ENCODE measurements at regions not wholly inside any gene's neighbourhood (a gene's known extent, or its start where the extent isn't known, plus 50 kb on each side); places are given as distances from the start of the nearest gene placed in this dataset.

DNA sequence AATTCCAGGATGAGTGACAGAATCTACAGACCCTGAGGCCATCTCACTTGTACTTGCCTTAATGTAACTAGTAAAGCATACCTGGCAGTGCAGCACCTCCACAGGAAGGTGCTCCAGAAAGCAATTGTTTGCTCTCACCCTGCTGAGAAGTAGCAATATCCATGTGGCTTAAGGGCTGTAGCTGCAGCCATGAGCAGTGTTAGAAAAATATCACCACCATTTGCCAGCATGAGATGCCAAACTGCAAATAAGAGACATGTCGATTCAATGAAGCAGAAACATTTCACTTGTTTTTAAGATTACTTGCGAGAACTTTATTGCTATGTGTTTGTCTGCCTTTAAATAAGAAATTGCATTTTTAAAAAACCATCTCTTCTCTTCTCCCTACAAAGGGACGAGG is 151.5 kb downstream of the PRL start:
- Mint-ChIP-seq H3K9me3 (peaks cover 0 to 6% (median under 1%) of the 10 kb centered on the region in 6 donors), H3K4me3 (no peak overlapping the region), H3K27me3 (ENCODE audit: low read depth in 3 of 3) (peaks cover 2 to 13% (median 8%) of the 10 kb centered on the region in 3 donors), H3K36me3 (no peaks in the 10 kb centered on the region), H3K27ac (no peak overlapping the region), H3K4me1 (peaks cover 13 to 18% of the 10 kb centered on the region in 2 donors)
- DNase-seq: no peak

DNA sequence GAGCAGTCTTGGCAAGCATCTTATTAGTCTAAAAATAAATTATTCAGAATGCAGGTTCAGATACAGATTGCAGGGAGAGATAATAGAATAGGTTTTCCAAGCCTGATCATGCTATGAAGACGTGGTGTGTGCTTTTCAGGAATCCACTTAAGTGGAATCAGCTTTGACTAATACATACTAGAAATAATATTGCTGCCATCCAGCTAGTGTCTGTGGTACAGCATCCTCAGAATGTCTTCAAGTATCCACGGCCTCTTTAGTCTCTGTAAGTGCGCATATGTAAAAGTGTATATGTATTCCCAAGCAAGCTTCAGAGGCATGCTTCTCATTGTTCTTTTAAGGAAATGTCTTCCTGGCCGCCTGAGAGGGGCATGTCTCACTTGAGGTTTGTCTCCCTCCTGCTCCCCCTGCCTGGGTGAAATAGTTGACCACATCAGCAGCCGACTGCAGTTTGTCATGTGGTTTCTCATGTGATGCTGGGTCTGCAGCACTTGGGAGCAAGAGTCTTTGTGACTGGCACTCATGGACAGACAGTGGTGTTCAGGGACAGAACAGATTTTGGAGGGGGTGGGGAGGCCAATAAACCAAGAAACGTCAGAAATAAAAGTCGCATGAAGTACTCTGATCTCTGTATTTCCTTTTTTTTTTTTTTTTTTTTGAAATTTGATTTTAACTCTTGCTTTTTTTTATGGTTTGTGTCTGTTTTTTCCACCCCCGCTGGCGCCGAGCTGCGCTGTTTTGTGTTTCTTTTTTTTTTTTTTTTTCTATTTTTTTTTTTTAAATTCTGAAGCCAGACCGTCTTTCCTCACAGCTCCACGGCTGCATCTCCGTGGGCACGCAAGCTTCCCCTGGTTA is 150.8 kb downstream of the PRL start:
- Mint-ChIP-seq H3K27ac (no peak overlapping the region), H3K36me3 (no peaks in the 10 kb centered on the region), H3K9me3 (peaks cover 0 to 6% (median under 1%) of the 10 kb centered on the region in 6 donors), H3K4me1 (peaks cover 13 to 18% of the 10 kb centered on the region in 2 donors), H3K27me3 (ENCODE audit: low read depth in 3 of 3) (peaks cover 2 to 13% (median 8%) of the 10 kb centered on the region in 3 donors), H3K4me3 (peak overlapping the region; percentile 9 to 70 (median 58))
- DNase-seq: peak; percentile 4 to 9 (median 7)

DNA sequence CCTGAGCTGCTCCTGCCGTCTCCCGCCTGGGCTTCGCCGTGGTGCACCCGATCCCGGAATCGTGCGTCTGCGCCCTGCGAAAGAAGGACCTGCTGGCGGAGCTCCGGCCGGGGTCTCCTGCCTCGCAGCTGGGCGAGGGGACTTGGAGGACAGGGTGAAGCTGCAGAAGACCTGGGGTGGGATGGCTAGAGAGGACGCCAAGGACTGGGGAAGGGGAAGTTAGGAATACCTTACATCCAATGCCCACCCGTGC is 150.2 kb downstream of the PRL start:
- Mint-ChIP-seq H3K36me3 (no peaks in the 10 kb centered on the region), H3K4me3 (peak overlapping the region in 3 of 5 donors; percentile 31 to 68 (median 53)), H3K9me3 (peaks cover 0 to 6% (median under 1%) of the 10 kb centered on the region in 6 donors), H3K27ac (no peak overlapping the region), H3K27me3 (ENCODE audit: low read depth in 3 of 3) (peaks cover 2 to 13% (median 8%) of the 10 kb centered on the region in 3 donors), H3K4me1 (peaks cover 13 to 18% of the 10 kb centered on the region in 2 donors)
- no peak for DNase-seq

DNA sequence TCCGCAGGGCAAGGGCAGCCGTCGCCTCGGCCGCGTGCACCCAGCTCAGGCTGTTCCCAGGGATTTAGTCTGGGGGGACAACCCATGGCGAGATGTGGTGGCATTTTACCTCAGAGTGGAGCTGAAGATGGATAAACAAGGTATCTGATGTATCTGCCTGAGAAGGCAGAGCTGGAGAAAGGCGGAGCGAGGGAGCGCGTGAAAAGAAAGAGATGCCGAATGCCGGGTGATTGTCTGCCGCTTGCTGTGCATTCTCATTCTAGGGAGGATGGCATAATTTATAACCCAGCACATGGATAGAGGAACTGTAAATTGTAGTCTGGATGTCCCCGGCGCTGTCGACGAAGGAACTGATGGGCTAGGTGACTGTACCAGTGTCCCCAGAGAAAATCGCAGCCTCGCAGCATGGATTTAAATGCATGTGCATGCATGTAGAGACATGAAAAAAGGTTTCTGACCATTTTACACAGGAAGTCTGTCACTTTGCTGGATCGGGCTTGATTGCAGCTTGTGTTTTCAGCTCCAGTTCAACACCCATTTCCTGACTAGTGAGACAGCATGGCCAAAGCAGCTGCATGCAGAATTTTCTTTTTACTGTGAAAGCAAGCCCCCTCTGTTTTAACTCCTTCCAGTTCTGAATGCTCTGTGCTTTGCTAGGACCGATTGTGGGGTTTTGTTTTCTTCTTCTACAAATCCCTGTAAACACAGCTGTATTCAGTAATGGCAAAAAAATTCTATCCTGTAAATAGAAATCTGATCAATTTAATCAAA is 149.7 kb downstream of the PRL start:
- peak in 1 of 3 donors; percentile 1 for DNase-seq
- Mint-ChIP-seq H3K27me3 (ENCODE audit: low read depth in 3 of 3) (peaks cover 2 to 14% (median 8%) of the 10 kb centered on the region in 3 donors), H3K4me3 (peak overlapping the region; percentile 43 to 68 (median 54)), H3K4me1 (peaks cover 13 to 18% of the 10 kb centered on the region in 2 donors), H3K9me3 (peaks cover 0 to 6% (median under 1%) of the 10 kb centered on the region in 6 donors), H3K36me3 (no peaks in the 10 kb centered on the region), H3K27ac (no peak overlapping the region)

DNA sequence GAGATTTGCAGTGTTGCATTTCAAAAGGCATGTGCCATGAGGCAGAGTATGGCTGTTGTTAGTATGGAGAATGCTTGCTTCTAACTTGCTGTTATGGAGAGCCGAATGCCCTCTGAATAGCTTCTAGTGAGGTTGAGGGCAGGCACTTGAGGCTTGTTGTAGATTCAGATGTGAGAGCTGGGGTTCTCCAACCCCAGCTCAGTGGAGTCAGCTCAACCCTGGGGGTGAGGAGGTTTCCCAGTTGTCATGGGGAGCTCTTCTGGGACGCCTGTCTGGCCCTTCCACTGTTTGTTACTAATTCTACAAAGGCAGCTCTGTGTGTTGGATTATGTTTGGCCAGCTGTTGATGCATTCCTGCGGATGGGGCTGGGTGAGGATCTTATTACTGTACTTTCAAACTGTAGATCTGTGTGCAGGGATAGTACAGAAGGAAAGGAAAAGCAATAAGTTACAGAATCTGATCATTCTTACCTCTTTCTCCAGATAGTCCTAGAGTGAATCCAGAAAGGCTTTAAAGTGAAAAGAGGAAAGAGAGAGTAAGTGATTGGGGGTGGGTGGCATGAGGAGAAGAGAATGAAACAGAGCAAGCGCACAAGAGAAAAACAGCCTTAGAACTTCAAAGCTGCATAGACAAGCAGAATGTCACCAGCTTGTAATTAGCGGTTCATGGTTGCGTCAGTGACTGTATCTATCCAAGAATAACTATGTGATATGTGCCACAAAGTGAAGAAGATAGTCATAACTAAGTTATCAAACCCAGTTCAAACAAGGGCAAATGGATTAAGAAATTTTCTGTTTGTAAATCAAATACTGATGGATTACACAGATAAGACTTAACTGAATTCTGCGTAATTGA is 148.7 kb downstream of the PRL start:
- H3K27ac Mint-ChIP-seq: no peak overlapping the region
- H3K36me3 Mint-ChIP-seq: no peaks in the 10 kb centered on the region
- no peak for DNase-seq
- no peak overlapping the region for H3K4me3 Mint-ChIP-seq
- H3K27me3 Mint-ChIP-seq (ENCODE audit: low read depth in 3 of 3): peaks cover 4 to 15% (median 8%) of the 10 kb centered on the region in 3 donors
- H3K9me3 Mint-ChIP-seq: peaks cover 0 to 6% (median 0%) of the 10 kb centered on the region in 6 donors
- H3K4me1 Mint-ChIP-seq: peaks cover 13 to 18% of the 10 kb centered on the region in 2 donors

DNA sequence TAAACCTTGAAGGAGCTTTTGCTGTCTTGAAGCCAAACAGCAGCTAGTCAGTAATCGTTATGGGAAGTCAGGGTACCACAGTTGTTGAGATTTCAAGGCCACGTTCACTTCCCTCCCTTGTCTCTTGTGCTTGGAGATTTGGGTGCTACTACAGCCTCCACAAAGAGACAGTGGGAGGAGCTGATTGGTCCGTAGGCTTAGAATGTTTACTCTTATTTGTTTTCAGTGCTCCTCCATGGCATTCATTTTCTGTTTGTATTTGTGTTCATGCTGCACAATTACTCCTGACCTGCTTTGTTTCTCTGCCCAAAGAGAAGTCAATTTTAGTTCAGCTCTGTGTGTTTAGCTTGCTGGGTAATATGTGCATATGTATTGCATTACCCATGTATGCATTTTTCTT is 147.7 kb downstream of the PRL start:
- Mint-ChIP-seq H3K27me3 (ENCODE audit: low read depth in 3 of 3) (peaks cover 4 to 15% (median 8%) of the 10 kb centered on the region in 3 donors), H3K4me3 (no peak overlapping the region), H3K27ac (no peak overlapping the region), H3K36me3 (no peaks in the 10 kb centered on the region), H3K4me1 (peaks cover 13 to 18% of the 10 kb centered on the region in 2 donors), H3K9me3 (peaks cover 0 to 6% (median 0%) of the 10 kb centered on the region in 6 donors)
- no peak for DNase-seq

DNA sequence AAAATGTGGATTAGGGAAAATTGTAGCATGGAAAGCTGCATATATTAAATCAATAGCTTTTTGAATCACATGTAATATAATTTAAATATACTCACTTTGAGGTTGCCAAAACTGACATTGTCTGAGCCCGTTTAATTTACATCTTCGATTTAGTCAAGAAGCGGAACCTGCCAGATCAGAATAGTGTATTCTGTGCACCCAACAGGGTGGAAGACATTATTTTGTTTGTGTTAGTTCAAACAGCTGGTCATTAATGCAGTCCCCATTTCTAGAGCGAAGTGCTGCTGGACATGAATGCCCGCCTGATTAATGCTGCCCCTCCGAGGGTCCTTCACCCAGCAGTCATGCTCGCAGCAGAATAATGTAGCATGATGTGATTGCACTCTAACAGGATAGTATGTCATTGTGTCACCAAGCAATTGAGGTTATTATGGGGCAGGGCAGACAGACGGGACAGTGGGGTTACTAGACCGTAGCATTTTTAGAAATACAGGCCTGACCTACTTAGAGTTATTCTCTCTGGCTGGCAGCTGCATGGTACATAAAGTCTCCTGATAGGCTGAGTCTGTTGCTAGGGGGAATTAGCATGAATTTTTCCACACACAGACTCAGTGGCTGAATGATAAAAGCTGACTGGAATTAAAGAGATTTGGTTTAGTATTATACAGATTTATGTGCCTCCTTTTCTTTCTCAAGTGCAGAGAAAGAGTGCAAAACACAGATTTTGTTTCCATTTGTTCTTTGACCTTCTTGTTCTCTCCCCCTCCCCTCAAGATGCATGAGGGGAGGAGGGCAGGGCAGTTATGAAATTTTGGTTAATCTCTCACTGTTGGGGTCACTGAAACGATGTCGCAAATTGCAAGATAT is 147.1 kb downstream of the PRL start:
- no peaks in the 10 kb centered on the region for H3K36me3 Mint-ChIP-seq
- H3K4me3 Mint-ChIP-seq: no peak overlapping the region
- peaks cover 13 to 18% of the 10 kb centered on the region in 2 donors for H3K4me1 Mint-ChIP-seq
- no peak overlapping the region for H3K27ac Mint-ChIP-seq
- peaks cover 4 to 15% (median 8%) of the 10 kb centered on the region in 3 donors for H3K27me3 Mint-ChIP-seq (ENCODE audit: low read depth in 3 of 3)
- H3K9me3 Mint-ChIP-seq: peaks cover 0 to 3% (median 0%) of the 10 kb centered on the region in 6 donors
- no peak for DNase-seq

DNA sequence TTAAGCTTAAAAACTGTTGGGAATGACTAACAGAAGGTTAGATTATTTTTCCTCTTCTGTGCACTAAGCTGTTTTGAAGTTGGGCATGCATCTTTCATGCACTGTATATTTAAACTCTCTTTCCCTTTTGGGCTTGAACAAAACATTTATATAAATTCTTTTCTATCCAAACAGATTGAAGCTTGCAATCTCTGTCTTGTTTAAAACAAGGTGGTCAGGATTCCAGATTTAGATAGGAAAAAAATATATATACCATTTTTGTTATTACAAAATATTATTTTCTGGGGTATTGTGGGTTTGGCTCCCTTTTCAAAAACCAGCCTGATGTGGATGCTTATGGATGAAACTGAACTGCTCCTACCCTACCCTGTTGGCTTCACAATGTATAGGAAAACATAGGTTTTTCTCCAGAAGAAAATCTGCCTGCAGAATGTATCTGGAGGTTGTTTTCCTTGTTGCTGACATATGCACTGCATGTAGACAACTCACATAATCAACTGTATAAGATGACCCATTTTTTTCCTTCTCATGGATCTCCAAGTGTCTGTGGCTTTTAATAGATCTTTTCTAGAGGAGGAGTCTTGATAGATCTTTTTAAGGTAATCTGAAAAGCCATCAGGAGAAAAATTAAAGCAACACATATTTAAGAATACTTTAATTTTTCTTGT is 146.3 kb downstream of the PRL start:
- Mint-ChIP-seq H3K36me3 (no peaks in the 10 kb centered on the region), H3K27me3 (ENCODE audit: low read depth in 3 of 3) (peaks cover 4 to 13% (median 8%) of the 10 kb centered on the region in 3 donors), H3K9me3 (peaks cover 0 to 3% (median 0%) of the 10 kb centered on the region in 6 donors), H3K4me3 (no peak overlapping the region), H3K27ac (no peak overlapping the region), H3K4me1 (peaks cover 13 to 18% of the 10 kb centered on the region in 2 donors)
- no peak for DNase-seq

DNA sequence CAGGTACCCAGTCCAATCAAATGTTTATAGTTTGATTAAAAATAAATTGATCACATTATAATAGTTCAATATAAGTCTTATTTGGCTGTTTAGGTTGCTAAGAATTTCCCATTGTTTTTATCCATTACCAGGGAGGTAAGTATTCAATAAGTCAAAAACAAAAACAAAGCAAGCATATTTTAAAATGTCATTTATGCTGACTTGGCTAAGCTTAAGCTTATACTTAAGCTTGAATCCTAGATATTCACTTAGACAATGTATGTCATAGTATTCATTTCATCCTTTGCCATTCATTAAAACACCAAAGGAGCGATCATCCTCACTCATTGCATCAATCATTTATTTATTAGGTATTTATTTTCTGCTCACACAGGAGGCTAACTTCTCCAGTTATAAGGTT is 144.9 kb downstream of the PRL start:
- no peak for DNase-seq
- Mint-ChIP-seq H3K36me3 (no peaks in the 10 kb centered on the region), H3K9me3 (peaks cover 0 to 4% (median 0%) of the 10 kb centered on the region in 6 donors), H3K4me1 (peaks cover 8% of the 10 kb centered on the region in 2 donors), H3K27ac (no peak overlapping the region), H3K27me3 (ENCODE audit: low read depth in 3 of 3) (peaks cover 2 to 7% (median 5%) of the 10 kb centered on the region in 3 donors), H3K4me3 (no peak overlapping the region)

DNA sequence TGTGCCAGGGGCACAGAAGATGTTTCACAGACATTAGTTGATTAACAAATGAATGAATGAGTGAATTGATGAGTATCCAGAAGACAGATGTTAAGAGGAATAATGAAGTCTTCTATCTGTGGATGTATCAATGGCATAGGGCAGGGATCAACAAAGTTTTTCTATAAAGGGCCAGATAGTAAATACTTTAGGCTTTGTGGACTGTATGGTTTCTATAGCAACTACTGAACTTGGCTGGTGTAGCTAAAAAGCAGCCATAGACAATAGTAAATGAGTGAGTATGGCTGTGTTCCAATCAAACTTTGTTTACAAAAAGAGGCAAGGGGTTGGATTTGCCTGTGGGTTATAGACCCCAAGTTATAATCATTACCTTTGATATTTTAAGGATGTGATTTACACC is 144.0 kb downstream of the PRL start:
- Mint-ChIP-seq H3K4me3 (no peak overlapping the region), H3K4me1 (peaks cover 0 to 2% of the 10 kb centered on the region in 2 donors), H3K36me3 (no peaks in the 10 kb centered on the region), H3K9me3 (peaks cover 0 to 4% (median 0%) of the 10 kb centered on the region in 6 donors), H3K27ac (no peak overlapping the region), H3K27me3 (ENCODE audit: low read depth in 3 of 3) (peaks cover 2 to 5% (median 2%) of the 10 kb centered on the region in 3 donors)
- DNase-seq: no peak

DNA sequence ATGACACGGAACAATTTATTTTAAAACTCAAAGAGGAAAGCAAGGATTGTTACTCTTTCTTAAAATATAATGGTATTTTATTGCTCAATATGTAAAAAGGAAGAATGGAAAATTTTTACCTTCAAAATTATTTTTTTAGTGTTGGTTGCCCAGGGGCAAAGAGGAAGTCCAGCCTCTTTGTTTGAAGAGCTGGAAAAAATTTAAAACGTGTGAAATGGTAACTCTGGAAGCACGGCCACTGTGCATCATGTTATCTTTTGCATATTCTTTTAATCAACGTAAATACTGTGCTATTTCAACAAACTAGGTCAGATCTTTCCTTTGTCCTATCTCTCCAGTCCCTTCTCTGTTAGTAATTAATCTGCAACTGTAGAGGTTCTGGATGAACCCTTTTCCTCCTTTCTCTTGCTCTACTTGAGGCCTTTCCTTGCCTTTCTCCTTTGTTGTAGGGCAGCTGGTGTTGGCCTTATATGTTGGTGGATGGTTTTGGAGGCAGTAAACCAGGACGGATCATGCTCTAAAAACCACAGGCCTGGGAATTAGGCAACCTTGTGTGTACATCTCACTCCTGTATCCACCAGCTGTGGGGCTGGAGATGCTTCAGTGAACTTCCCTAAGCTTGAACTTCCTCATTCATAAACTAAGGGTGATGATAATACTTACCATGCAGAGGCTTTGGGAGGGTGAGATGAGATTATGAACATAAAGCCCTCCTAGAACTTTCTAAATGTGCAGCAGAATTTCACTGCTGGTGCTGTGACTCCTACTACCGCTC is 143.3 kb downstream of the PRL start:
- Mint-ChIP-seq H3K9me3 (peaks cover 0 to 4% (median 0%) of the 10 kb centered on the region in 6 donors), H3K27ac (no peak overlapping the region), H3K4me1 (no peaks in the 10 kb centered on the region), H3K27me3 (ENCODE audit: low read depth in 3 of 3) (peaks cover 1 to 4% (median 2%) of the 10 kb centered on the region in 3 donors), H3K4me3 (no peak overlapping the region), H3K36me3 (no peaks in the 10 kb centered on the region)
- DNase-seq: no peak

DNA sequence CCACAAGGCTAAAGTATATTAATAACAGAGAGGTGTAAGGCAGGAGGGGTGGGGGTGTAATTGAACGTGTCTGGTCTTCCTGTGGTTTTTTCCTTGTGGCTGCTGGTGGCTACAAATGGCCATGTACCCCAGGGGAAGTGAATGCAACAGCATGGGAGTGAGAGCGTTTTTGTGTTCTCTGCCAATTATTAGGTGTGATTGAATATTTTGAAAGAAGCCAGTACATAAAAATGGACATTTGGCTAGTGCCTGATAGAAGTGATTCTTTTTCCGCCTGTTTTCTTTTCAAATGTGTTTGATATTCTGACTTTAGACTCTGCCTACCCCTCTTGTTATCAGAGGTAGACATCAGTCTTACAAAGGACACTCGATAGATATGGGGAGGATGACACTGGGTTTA is 141.3 kb downstream of the PRL start:
- no peak for DNase-seq
- Mint-ChIP-seq H3K9me3 (peaks cover 0 to 6% (median 0%) of the 10 kb centered on the region in 6 donors), H3K27me3 (ENCODE audit: low read depth in 3 of 3) (peaks cover 0 to 4% (median 1%) of the 10 kb centered on the region in 3 donors), H3K36me3 (no peaks in the 10 kb centered on the region), H3K27ac (no peak overlapping the region), H3K4me3 (no peak overlapping the region), H3K4me1 (no peaks in the 10 kb centered on the region)

Data from immature natural killer cell (primary cell).